ENCODE measurements at regions not wholly inside any gene's neighbourhood (a gene's known extent, or its start where the extent isn't known, plus 50 kb on each side); places are given as distances from the start of the nearest gene placed in this dataset.
A peak's percentile ranks its signal among the peaks of the same experiment; 100 is the strongest.

DNA sequence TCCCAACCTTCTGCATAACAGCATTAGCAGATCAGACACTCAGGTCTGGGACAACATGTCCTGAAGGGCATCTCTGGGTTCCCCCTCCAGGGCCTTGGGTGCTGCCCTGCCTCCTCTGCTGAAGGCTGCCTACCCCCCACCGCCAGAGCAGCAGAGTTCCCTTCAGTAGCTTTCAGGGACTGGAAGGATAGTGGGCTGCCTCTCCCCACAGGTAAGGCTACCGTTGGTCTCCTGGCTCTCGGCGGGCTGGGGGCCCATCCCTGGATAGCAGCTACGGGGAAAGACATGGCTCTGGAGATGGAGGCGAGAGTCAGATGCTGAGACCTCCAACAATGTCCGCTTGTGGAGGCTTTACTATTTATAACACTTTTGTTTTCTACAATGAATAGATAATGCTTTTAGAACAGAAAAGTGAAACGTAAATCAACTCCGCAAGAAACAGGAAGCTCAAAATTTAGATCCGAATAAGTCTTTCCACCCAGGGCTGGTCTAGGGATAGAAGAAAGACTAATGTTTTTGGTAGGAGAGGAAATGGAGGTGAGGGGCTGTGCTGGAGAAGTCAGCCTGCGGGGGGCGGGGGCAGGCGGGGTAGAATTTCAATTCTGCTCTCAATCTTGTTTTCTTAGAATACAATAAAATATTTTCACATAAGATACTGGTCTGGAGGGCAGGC, 58.4 kb downstream of the ARL4C start:
- no peak for DNase-seq (ENCODE audit: insufficient read length)
- no peak for FAIRE-seq
- no peak for TF ChIP-seq TAF1 (IDR thresholded peaks at IDR 0.05; ENCODE audit: borderline replicate concordance, low read depth, low read length)

DNA sequence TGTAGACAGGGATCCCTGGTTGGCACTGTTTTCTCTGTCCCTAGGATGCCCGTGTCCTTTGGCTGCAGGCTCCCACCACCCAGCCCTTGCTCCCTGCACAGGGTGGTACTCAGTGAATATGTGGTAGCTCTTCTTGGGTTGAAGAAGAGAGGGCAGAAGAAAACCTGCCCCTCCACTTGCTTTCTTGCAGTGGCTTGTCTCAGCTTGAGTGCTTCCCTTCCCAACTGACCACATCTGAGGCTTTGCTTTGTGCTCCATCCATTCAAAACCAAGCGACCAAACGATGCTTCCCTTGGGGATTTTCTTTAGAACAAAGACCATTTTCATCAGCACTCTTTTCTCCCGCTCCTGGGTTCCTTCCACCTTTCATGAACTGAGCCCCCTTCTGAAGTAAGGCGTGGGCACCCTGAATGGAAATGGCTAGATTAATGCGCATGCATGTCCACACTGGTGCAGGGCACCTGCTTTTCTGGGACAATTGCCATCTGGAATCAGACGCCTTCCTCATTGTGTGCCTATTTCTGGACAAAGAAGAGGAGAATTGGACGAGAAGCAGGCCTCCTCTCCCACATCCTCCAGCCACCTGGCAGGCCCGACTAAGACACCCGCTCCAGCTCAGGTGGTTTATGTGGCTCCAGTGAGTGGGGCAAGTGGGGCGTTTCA, 59.1 kb downstream of the ARL4C start:
- DNase-seq (ENCODE audit: insufficient read length) (no peak), FAIRE-seq (no peak)
- TF ChIP-seq POLR2AphosphoS5 (IDR thresholded peaks at IDR 0.05; ENCODE audit: low read depth, low read length) (no peak), TAF1 (IDR thresholded peaks at IDR 0.05; ENCODE audit: borderline replicate concordance, low read depth, low read length) (no peak), POLR2A (IDR thresholded peaks at IDR 0.05; ENCODE audit: low read depth, low read length) (no peak)

DNA sequence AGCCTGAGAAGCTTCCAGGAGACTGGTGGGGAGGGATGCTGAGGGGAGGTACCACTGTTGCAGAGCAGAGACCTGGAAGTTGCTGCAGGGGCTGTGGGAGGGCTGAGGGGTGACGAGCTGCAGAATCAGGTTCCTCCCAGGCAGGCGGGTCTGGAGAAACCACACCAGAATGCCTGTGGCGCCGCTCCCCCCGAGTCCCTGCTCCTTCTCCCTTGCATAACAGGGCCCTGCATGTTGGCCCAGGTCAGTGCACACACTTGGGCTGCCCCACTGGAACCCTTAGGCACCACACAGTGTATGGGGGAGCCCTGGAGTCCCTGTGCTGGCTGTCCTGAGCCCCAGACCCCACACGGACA, 60.4 kb downstream of the ARL4C start:
- FAIRE-seq = no peak
- DNase-seq (ENCODE audit: insufficient read length) = no peak
- no peak for TF ChIP-seq POLR2AphosphoS5 (IDR thresholded peaks at IDR 0.05; ENCODE audit: low read depth, low read length)
- TF ChIP-seq POLR2A (IDR thresholded peaks at IDR 0.05; ENCODE audit: low read depth, low read length) = no peak
- TF ChIP-seq TAF1 (IDR thresholded peaks at IDR 0.05; ENCODE audit: borderline replicate concordance, low read depth, low read length) = no peak

DNA sequence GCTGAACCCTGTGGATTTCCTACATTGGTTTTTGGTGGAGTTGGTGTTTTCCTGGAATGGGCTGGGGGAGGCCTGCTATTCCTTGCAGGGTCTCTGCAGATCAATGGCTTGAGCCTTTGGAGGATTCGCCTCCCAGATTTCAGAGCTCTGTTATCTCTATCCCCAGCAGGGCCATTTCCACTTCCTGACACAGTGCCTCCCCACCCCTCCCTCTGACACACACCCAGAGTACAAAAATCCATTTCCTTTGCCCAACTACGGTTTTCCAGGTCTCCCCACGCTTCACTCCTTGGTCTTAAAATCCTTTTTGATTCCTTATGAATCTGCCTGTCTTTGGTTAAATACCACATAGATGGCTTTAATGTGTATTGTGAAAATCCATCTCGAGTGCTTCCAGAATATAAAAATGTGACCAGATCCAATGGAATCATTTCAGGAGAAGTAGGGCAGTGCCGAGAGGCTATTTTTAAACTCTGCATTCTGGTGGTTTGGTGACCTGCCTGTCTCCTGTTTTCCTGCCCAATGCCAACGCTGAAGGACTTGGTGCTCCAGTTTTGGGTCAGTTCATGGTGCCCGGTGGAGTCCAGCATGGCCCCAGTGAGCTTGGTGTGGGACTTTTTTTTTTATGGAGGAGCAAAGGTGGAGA, 60.9 kb downstream of the ARL4C start:
- DNase-seq (ENCODE audit: insufficient read length) (no peak), FAIRE-seq (no peak)
- TF ChIP-seq POLR2AphosphoS5 (IDR thresholded peaks at IDR 0.05; ENCODE audit: low read depth, low read length) (no peak), POLR2A (IDR thresholded peaks at IDR 0.05; ENCODE audit: low read depth, low read length) (no peak), TAF1 (IDR thresholded peaks at IDR 0.05; ENCODE audit: borderline replicate concordance, low read depth, low read length) (no peak)

DNA sequence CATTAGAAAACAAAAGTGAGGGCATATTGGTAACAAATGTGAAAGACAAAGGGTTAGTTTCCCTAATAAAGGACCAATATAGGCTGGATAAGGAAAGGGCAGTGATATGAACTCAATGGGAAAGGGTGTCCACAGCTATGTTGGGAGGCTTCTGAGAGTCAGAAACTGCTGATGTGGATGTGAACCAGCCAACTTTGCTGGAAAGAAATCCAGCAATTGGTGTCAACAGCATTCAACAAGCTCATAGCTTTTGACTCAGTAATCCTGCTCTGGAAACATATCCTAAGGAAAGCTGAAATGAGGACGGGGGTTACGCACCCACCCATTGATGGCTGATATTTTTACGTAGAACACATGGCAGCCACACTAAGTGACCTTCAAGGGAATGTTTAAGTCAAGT, 63.7 kb downstream of the ARL4C start:
- no peak for DNase-seq (ENCODE audit: insufficient read length)
- no peak for FAIRE-seq
- TF ChIP-seq TAF1 (IDR thresholded peaks at IDR 0.05; ENCODE audit: borderline replicate concordance, low read depth, low read length) (no peak), POLR2A (IDR thresholded peaks at IDR 0.05; ENCODE audit: low read depth, low read length) (no peak), POLR2AphosphoS5 (IDR thresholded peaks at IDR 0.05; ENCODE audit: low read depth, low read length) (no peak)

DNA sequence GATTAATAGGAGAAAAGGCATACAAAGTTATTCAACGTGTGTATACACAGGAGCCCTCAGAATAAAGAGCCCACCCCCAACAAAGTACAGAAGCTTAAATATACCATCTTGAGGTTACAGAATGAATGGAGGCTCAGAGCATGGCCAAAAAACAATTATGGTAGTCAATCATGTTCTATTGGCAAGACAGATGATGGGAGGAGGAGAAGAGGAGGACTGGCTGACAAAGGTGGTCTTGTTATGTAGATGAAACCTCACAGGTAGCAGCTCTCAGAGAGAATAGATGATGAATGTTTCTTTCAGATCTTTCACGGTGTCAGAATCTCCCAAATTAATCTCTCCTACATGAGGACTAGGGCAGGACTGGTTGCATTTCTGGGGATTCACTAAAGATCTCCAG, 66.0 kb downstream of the ARL4C start:
- FAIRE-seq (no peak), DNase-seq (ENCODE audit: insufficient read length) (no peak)
- TF ChIP-seq POLR2A (IDR thresholded peaks at IDR 0.05; ENCODE audit: low read depth, low read length) (no peak), POLR2AphosphoS5 (IDR thresholded peaks at IDR 0.05; ENCODE audit: low read depth, low read length) (no peak), TAF1 (IDR thresholded peaks at IDR 0.05; ENCODE audit: borderline replicate concordance, low read depth, low read length) (no peak)

DNA sequence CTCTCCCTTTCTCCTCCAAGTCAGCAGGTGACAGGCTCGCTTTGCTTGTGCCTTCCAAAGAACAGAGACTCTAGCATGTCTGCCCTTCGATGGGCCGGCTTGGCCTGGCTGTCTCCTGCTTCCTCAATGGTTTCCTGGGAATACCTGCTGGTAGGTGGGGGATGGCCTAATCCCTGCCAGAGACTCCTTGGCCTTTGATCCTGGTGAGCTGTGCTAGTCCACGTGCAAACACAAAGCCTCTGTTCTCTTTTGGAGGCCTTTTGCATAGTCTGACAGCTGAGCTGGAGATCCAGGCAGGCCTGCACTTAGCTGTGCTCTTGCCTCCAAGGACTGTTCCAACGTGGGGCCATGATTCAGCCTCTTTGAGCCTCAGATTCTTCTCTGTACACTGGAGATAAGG, 67.6 kb downstream of the ARL4C start:
- FAIRE-seq (no peak), DNase-seq (ENCODE audit: insufficient read length) (no peak)
- TF ChIP-seq TAF1 (IDR thresholded peaks at IDR 0.05; ENCODE audit: borderline replicate concordance, low read depth, low read length) (no peak), POLR2AphosphoS5 (IDR thresholded peaks at IDR 0.05; ENCODE audit: low read depth, low read length) (no peak), POLR2A (IDR thresholded peaks at IDR 0.05; ENCODE audit: low read depth, low read length) (no peak)

DNA sequence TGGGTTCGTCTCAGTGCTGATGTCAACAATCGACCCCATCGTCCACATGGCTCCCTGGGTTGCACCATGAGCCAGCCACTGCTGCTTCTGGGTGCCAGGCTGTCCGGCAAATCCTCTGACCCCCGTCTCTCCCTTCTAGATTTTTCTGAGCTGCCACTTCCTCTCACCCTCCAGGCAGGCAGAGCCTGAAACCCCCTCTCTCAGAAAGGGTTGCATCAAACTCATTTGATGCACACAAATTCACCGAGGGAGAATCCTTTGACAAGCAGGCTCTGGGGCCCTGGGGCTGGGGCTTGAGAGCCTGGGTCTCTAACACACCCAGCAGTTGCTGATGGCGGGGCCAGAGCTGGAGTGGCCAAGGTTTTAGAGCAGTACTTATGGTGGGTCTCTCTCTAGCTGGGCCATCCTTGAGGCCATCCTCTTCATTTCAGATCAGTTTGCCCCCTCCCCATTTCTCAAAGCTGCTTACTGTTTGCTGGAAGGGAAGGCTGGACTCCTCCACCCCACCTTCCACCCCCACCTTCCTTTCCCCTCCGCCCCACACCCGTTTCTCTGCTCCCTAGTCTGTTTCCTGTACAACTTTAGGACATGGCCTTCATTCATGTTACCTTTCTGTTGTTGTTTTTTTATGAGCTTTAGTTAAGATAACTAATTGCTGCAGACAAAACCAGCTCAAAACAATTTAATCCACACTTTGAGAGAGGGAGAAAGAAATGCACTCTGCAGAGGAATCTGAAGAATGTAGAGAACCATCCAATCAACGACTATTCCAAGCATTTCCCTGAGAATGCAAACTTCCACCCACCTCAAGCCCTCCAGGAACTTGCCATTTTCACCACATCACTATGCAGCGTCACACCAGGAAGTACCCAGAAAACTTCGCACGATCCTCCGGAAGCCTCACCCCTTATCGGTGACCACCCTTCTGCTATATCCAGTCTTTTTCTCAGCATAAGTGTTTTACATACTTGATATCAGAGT, 69.5 kb downstream of the ARL4C start:
- no peak for FAIRE-seq
- TF ChIP-seq TAF1 (IDR thresholded peaks at IDR 0.05; ENCODE audit: borderline replicate concordance, low read depth, low read length) (no peak), POLR2A (IDR thresholded peaks at IDR 0.05; ENCODE audit: low read depth, low read length) (no peak), POLR2AphosphoS5 (IDR thresholded peaks at IDR 0.05; ENCODE audit: low read depth, low read length) (no peak)
- no peak for DNase-seq (ENCODE audit: insufficient read length)

DNA sequence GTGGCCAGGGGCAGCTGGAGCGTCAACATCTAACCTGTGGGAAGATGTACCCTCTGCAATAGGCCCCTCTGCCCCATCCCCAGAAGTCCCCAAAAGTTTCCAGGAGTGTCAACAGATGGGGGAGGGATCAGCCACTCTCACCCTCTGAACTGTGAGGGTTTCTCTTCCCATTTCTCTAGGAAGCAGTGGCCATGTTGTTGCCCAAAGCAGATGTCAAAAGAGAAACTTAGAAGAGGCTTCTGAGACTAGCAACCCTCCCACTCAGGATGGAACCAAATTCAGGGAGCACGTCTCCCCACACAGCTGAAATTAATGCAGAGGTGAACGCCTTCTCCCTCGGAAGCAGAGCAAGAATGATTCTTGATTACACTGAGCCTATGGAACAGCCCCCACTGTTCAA, 70.3 kb downstream of the ARL4C start:
- DNase-seq (ENCODE audit: insufficient read length) = no peak
- TF ChIP-seq POLR2A (IDR thresholded peaks at IDR 0.05; ENCODE audit: low read depth, low read length) (no peak), TAF1 (IDR thresholded peaks at IDR 0.05; ENCODE audit: borderline replicate concordance, low read depth, low read length) (no peak), POLR2AphosphoS5 (IDR thresholded peaks at IDR 0.05; ENCODE audit: low read depth, low read length) (no peak)
- FAIRE-seq = no peak

DNA sequence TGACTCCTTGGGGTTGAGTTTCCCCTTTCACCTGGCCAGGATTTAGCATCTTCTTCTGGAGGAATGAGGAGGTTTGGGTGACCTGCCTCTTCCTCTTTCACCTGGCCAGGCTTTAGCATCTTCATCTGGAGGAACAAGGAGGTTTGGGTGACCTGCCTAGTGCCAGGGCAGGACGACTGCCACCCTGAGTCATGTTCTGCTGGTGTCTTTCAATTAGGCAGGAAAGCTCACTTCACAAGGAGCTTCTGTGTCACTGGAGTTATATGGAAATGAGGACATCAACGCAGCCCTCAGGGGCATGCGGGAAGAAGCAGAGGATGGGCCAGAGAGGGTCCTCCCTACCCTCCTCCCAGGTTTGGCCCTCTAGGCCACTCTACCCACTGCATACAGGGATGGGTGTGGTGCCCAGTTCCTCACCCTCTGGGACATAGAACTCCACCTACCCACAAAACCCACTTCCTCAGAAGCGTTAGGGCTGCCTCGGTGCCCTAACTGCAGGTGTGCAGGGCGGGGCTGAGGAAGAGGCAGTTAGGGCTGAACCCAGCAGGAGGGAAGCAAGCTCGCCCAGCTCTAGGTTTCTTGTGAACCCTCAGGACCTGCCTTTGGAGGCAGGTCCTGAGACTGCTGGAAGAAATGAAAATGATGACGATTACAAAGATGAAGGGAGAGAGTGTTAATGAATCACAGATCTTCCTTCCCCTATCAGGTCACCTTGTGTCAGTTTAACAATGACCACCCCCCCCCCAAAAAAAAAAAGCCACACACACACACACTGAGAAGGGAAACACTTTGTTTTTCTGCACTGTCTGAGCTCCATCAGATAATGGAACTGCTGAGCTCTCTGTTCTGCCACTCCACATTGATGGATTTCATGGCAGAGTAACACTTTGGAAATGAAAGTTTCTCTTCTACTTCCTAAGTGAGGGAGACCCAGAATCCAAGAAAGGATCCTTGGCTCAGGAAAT, 71.0 kb downstream of the ARL4C start:
- DNase-seq (ENCODE audit: insufficient read length) (no peak), FAIRE-seq (peak; percentile 78)
- TF ChIP-seq POLR2AphosphoS5 (IDR thresholded peaks at IDR 0.05; ENCODE audit: low read depth, low read length) (no peak), POLR2A (IDR thresholded peaks at IDR 0.05; ENCODE audit: low read depth, low read length) (no peak), TAF1 (IDR thresholded peaks at IDR 0.05; ENCODE audit: borderline replicate concordance, low read depth, low read length) (no peak)
